Medulla oblongata (tissue), 1 donor: ENCODE measurements at regions not wholly inside any gene's neighbourhood (a gene's known extent, or its start where the extent isn't known, plus 50 kb on each side); places are given as distances from the start of the nearest gene placed in this dataset.
A peak's percentile ranks its signal among the peaks of the same experiment; 100 is the strongest.

ENCODE experiments used
- DNase-seq: peaks from one replicate; pipeline ENCODE4 v3.0.0-alpha.2; 2015; ENCODE audit errors: extremely low spot score

GRCh38 chr14:75370416-75371205 is 57.2 kb upstream of the JDP2 start:
- DNase-seq: peak; percentile 22

DNA sequence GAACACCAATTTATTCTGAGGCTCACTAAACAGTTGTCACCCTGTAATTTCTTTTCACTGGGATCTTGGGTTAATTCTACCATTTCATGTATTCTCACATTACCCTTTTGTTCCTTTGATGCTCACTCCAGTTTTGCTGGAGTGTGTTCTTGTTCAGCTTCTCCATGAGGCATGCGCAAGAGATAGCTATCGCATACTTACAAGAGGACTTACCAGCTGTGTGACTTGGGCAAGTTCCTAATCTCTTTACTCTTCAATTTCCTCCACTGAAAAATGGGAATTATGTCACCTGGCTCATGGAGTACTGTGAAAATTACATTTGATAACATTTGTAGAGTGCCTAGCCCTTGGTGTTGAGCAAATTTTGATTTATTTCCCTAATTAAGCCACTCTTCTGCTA is 56.5 kb upstream of the JDP2 start:
- DNase-seq: no peak

GRCh38 chr14:75372260-75372659 is 55.6 kb upstream of the JDP2 start:
- peak; percentile 92 for DNase-seq

DNA sequence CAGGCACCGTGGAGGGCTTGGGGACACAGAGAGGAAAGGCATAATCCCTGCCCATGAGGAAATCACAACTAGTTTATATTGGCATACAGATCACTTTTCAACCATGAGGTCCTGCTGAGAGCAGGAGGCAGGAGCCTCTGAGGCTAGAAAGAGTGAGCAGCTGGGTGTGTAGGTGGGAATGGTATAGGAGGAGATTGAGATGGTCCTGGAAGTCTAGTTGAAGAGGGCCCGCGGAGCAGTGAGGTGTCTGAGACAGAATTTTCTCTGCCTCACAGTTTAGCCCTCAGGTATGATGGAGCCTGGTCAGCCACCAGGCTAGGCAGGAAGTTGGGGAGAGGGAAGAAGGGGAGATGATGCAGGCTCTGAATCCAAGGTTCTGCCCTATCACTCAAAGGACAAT is 54.7 kb upstream of the JDP2 start:
- no peak for DNase-seq

DNA sequence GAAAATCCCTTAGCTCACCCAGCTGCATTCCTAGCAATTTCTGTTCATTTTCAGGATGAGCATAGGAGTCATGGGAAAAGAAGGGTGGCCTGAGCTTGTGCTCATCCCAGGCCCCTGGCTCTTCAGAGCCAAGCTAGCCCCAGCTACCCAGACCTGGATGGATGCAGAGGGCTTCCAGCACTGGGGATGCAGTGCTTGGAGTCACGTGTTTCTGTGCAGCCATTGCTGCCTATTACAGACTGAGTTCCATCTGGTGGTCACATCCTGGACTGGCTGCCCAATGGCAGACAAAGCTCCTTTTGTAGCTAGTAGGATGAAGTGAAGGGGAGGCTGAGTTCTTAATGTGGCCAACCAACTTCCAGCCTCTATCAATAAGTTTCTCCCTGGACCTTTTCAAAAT is 54.2 kb upstream of the JDP2 start:
- DNase-seq: peak; percentile 50

DNA sequence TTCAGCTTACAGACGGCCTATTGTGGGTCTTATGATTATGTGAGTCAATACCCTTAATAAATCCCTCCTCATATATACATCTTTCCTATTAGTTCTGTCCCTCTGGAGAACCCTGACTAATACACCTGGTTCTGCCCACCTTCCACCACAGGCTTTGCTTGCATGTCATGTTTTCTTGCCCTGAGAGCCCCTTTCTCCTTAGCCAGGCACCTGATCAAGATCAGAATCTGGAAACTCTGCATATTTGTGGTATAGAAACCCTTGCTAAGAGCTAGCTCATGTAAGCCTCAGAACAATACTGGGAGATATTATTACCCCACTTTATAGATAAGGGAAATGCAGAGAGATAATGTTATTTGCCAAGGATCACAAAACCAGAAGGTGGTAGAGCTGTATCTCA is 52.9 kb upstream of the JDP2 start:
- no peak for DNase-seq

DNA sequence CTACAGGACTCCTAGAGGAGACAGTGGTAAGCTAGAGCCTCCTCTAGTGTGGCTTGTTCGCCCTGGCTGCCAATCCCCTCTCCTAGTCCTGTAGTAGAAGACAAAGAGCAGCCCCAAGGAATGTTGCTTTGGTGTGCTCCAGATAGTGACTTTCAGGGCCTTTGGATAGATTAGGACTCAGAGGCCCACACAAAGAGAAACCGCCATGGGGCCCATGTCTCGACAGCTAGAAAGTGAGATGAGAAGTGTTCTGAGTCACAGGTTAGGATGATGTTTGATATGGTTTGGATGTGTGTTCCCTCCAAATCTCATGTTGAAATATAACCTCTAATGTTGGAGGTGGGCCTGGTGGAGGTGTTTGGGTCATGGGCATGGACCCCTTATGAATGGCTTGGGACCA is 51.8 kb upstream of the JDP2 start:
- no peak for DNase-seq
